ENCODE measurements at regions not wholly inside any gene's neighbourhood (a gene's known extent, or its start where the extent isn't known, plus 50 kb on each side); places are given as distances from the start of the nearest gene placed in this dataset.

DNA sequence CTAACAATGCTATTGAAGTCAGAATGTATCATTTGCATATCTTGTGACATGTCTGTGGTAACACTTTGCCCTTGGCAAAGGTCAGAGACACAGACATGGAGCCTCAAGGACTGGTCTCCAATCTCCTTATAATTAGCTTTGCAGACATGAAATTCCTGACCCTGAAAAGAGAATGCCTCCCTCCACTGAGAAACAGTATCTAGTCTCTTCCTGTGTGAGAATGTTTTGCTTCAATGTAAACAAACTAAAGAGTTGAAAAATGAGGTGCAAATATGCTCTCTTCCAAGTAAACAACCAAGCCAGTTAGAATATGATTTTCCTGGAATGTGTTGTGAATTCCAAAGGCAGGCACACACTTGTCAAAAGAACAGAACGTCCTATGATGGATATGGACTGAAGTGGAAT lies 407.1 kb upstream of the MARCKS start:
- DNase-seq = peak; percentile 33
- in situ Hi-C loops (cut with HindIII; ENCODE audit: low pct_ligation_motif_present, low sequenced_read_pairs) = no loop called here
- H3K27ac ChIP-seq = peak overlapping the region; percentile 88
- TF ChIP-seq CTCF (IDR thresholded peaks at IDR 0.05; ENCODE audit: low read depth, low read length, missing control alignments) = no peak
- no peaks in the 10 kb centered on the region for H3K27me3 ChIP-seq (replicated peaks)
- no peak overlapping the region for H3K4me3 ChIP-seq (ENCODE audit: low read depth, low read length)
- no peaks in the 10 kb centered on the region for H3K36me3 ChIP-seq (replicated peaks)

DNA sequence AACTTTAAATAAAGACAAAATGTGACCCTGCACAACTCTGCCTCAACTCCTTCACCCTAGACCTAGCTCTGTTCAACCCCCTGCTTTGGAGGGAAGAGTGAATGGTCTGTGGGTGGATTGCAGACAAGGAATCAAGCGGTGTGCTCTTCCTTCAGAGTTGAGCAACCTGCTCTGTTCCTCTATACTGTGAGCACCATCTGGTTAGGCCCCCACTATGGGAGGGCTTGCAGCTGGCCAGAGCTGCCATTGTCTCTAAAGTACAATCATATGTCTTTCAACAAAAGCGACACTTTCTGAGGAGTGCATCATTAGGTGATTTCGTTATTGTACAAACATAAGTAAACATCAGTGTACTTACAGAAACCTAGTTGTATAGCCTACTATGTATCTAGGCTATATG lies 406.1 kb upstream of the MARCKS start:
- Histone ChIP-seq H3K4me3 (ENCODE audit: low read depth, low read length) (no peak overlapping the region), H3K27ac (no peak overlapping the region), H3K27me3 (replicated peaks) (no peaks in the 10 kb centered on the region), H3K36me3 (replicated peaks) (no peaks in the 10 kb centered on the region)
- in situ Hi-C loops (cut with HindIII; ENCODE audit: low pct_ligation_motif_present, low sequenced_read_pairs) = no loop called here
- TF ChIP-seq CTCF (IDR thresholded peaks at IDR 0.05; ENCODE audit: low read depth, low read length, missing control alignments) = no peak
- no peak for DNase-seq

DNA sequence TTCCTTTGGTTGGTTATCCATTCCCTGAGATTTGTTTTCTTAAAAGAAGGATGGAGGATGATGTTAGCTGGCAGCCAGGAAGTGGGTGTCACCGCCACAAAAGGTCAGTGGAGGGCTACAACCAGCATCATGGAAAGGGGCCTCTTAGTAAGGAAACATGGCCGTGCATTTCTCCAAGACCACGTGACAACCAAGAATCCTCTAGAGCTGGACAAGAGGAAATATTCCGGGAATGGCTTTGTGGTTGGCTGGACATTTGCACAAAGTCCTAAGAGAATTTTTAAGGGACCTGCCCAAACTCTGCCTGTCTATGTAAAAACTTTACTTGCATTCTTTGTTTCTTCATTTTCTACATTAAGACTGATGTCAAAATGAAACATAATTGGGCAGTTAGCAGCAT lies 399.9 kb upstream of the MARCKS start:
- no peak overlapping the region for H3K4me3 ChIP-seq (ENCODE audit: low read depth, low read length)

DNA sequence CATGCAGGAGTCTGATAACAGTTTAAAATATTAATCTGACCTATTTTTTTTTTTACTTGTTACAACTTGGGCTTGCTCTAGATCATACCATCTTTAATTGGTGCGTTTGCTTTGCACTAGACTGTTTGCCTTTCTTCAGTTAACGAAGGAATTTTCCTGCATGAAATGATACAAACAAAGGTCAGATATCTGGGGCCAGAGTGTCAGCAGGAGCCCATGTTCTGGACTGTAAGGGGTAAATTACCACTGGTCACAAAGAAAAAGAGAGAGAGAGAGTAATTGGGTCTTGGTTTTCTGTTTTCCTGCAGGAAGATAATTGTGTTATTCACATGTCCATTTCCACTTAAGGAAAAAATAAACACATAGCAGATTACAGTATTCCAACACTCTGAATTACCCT lies 399.4 kb upstream of the MARCKS start:
- no peak overlapping the region for H3K4me3 ChIP-seq (ENCODE audit: low read depth, low read length)
- no peaks in the 10 kb centered on the region for H3K36me3 ChIP-seq (replicated peaks)
- H3K27ac ChIP-seq = peak overlapping the region; percentile 75
- no peaks in the 10 kb centered on the region for H3K27me3 ChIP-seq (replicated peaks)
- in situ Hi-C loops (cut with HindIII; ENCODE audit: low pct_ligation_motif_present, low sequenced_read_pairs) = no loop called here
- no peak for DNase-seq
- no peak for TF ChIP-seq CTCF (IDR thresholded peaks at IDR 0.05; ENCODE audit: low read depth, low read length, missing control alignments)

More for the DNA sequence above, 399.9 kb upstream of the MARCKS start:
- peak overlapping the region; percentile 75 for H3K27ac ChIP-seq
- DNase-seq = peak; percentile 95
- no peak for TF ChIP-seq CTCF (IDR thresholded peaks at IDR 0.05; ENCODE audit: low read depth, low read length, missing control alignments)
- in situ Hi-C loops (cut with HindIII; ENCODE audit: low pct_ligation_motif_present, low sequenced_read_pairs) = no loop called here
- H3K36me3 ChIP-seq (replicated peaks) = no peaks in the 10 kb centered on the region
- no peaks in the 10 kb centered on the region for H3K27me3 ChIP-seq (replicated peaks)

DNA sequence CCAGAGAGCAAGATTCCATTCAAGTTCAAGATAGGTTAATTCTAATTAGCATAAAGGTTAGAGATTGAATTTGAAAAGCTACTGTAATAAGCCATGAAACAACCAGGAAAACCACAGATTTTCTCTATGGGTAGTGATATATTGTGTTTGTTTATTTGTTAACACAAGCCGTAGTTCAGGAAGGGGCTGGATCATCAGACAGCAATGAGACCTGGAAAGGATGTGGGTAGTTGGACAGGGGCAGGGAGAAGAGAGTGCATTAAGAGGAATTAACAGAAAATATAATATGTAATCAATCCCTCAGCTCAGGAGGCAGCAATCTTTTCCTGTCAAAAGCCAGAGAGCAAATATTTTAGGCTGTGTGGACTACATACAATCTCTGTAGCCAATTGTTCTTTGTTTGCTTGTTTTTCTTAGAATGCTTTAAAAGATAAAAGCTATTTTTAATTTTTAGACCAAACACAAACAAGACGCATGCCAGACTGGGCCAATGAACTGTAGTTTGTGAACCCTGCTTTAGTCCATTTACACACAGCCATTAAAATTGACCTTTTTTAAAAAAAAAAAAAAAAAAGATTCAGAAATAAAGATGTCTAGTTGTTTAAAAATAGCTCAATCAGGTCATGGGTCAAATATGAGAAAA lies 398.7 kb upstream of the MARCKS start:
- TF ChIP-seq CTCF (IDR thresholded peaks at IDR 0.05; ENCODE audit: low read depth, low read length, missing control alignments) = no peak
- DNase-seq = peak; percentile 54
- Histone ChIP-seq H3K27me3 (replicated peaks) (no peaks in the 10 kb centered on the region), H3K4me3 (ENCODE audit: low read depth, low read length) (no peak overlapping the region), H3K36me3 (replicated peaks) (no peaks in the 10 kb centered on the region), H3K27ac (peak overlapping the region; percentile 75)
- in situ Hi-C loops (cut with HindIII; ENCODE audit: low pct_ligation_motif_present, low sequenced_read_pairs) = no loop called here
